Panc1 (cell line): ENCODE measurements at regions not wholly inside any gene's neighbourhood (a gene's known extent, or its start where the extent isn't known, plus 50 kb on each side); places are given as distances from the start of the nearest gene placed in this dataset.

Experiments
- ATAC-seq: fragments of 200-7000 bp; cut with Tn5 transposase; 2 replicates; pipeline ENCODE4 v1.9.1; 2020; ENCODE audit warnings: mild to moderate bottlenecking, moderate library complexity
- BruUV-seq: library from RNA; stranded (reverse); fragments of 400-500 nt; replicated peaks from 2 replicates; lab custom pipeline; 2021; lab: Mats Ljungman, UMichigan
- CTCF ChIA-PET: fragments of 300-600 bp; sonication (Branson Sonifier 250); formaldehyde crosslinking; loops from one replicate; lab custom pipeline; 2022; ENCODE audit warnings: antibody characterized with exemption; lab: Charles Lee
- POLR2A ChIA-PET: fragments of 300-600 bp; sonication (Branson Sonifier 250); formaldehyde crosslinking; loops from one replicate; lab custom pipeline; 2022; ENCODE audit warnings: antibody characterized with exemption; lab: Charles Lee
- DNase-seq: peaks from one replicate; pipeline ENCODE4 v3.0.0-alpha.2; 2010; ENCODE audit warnings: low read depth, low spot score
- H3K27ac ChIP-seq: 2 replicates; pipeline ENCODE4 v1.5.1; 2011; ENCODE audit warnings: mild to moderate bottlenecking, low read length, inconsistent platforms
- H3K27me3 ChIP-seq: fragments of 200-500 bp; sonication (Bioruptor generic); 2 replicates; pipeline ENCODE4 v1.6.0; 2014; ENCODE audit warnings: low read length, inconsistent platforms; ENCODE audit not compliant: control insufficient read depth, insufficient read depth
- H3K36me3 ChIP-seq: fragments of 200-500 bp; sonication (Bioruptor generic); 2 replicates; pipeline ENCODE4 v1.5.1; 2014; ENCODE audit warnings: inconsistent platforms, mild to moderate bottlenecking, low read length, moderate library complexity; ENCODE audit not compliant: control insufficient read depth, insufficient read depth
- H3K4me1 ChIP-seq: 2 replicates; pipeline ENCODE4 v1.5.1; 2011; ENCODE audit warnings: inconsistent platforms, mild to moderate bottlenecking, low read length, moderate library complexity; ENCODE audit not compliant: control insufficient read depth, insufficient read depth
- H3K4me3 ChIP-seq, 2 experiments: 2 replicates each; pipeline ENCODE4 v1.5.1; 2011 to 2012; ENCODE audit warnings: low read depth in 2 of 2, low read length in 2 of 2, mild to moderate bottlenecking in 2 of 2, inconsistent platforms in 1 of 2, moderate library complexity in 1 of 2
- H3K9me3 ChIP-seq: fragments of 200-500 bp; sonication (Bioruptor generic); 2 replicates; pipeline ENCODE4 v1.5.1; 2014; ENCODE audit warnings: low read depth, mild to moderate bottlenecking, inconsistent platforms, low read length, moderate library complexity; ENCODE audit not compliant: control insufficient read depth, insufficient read depth
- POLR2AphosphoS5 ChIP-seq: IDR thresholded peaks from 2 replicates; pipeline ENCODE4 v1.6.1; 2012; ENCODE audit warnings: mild to moderate bottlenecking, low read depth, low read length, moderate library complexity
- SIN3A ChIP-seq: IDR thresholded peaks from 2 replicates; pipeline ENCODE4 v1.6.1; 2012; ENCODE audit warnings: low read depth, mild to moderate bottlenecking, low read length, moderate library complexity, borderline replicate concordance; ENCODE audit not compliant: insufficient read depth
- TCF7L2 ChIP-seq: IDR thresholded peaks from 2 replicates; pipeline ENCODE4 v1.6.1; 2011; ENCODE audit warnings: mild to moderate bottlenecking, low read depth, low read length, inconsistent platforms
- in situ Hi-C: cut with HindIII; loops from 2 replicates; pipeline ENCODE4 v1.10.0; 2016; ENCODE audit warnings: low sequenced_read_pairs, low pct_unique_long_range_greater_than_20kb
- intact Hi-C: fragments of 100-400 bp; cut with micrococcal nuclease; formaldehyde crosslinking; loops from one replicate; pipeline ENCODE4 v1.10.0; 2022; ENCODE audit not compliant: unreplicated experiment
- TF ChIP-seq, protein P1 (sequence below), 2 experiments: IDR thresholded peaks; 2 replicates each; pipeline ENCODE4 v1.6.1; 2011 to 2012; ENCODE audit warnings: low read depth in 2 of 2, control low read depth in 1 of 2, low read length in 1 of 2, mild to moderate bottlenecking in 1 of 2, moderate library complexity in 1 of 2; ENCODE audit not compliant: insufficient read depth in 1 of 2
- TF ChIP-seq, protein P2 (sequence below): fragments of 450-650 bp; IDR thresholded peaks from 2 replicates; pipeline ENCODE4 v1.5.1; 2017; ENCODE audit warnings: mild to moderate bottlenecking

DNA sequence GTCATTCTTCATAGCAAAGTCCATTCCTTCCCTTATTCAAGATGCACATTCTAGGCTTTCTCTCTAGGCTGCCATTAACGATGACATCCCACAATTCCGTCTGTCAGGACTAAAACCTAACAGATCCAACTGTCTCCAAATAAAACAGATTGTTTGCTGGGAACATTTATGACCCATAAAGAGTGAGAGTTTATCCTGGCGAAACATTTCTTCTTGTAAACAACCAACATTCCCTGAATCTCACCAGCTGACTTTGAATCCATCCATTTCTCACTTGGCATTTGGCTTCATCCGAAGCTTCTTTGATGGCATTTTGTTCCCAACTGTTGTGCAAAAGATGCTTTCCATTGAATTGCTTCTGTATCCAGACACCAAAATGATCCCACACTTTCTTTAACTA lies 93.1 kb downstream of the OLIG3 start:
- CTCF ChIA-PET = no interaction called here
- POLR2A ChIA-PET = no interaction called here
- in situ Hi-C loops = no loop called here
- peaks cover 4% of the 10 kb centered on the region; the same call in 1 of the 2 replicates for H3K27me3 ChIP-seq
- TF ChIP-seq, protein P1, sequence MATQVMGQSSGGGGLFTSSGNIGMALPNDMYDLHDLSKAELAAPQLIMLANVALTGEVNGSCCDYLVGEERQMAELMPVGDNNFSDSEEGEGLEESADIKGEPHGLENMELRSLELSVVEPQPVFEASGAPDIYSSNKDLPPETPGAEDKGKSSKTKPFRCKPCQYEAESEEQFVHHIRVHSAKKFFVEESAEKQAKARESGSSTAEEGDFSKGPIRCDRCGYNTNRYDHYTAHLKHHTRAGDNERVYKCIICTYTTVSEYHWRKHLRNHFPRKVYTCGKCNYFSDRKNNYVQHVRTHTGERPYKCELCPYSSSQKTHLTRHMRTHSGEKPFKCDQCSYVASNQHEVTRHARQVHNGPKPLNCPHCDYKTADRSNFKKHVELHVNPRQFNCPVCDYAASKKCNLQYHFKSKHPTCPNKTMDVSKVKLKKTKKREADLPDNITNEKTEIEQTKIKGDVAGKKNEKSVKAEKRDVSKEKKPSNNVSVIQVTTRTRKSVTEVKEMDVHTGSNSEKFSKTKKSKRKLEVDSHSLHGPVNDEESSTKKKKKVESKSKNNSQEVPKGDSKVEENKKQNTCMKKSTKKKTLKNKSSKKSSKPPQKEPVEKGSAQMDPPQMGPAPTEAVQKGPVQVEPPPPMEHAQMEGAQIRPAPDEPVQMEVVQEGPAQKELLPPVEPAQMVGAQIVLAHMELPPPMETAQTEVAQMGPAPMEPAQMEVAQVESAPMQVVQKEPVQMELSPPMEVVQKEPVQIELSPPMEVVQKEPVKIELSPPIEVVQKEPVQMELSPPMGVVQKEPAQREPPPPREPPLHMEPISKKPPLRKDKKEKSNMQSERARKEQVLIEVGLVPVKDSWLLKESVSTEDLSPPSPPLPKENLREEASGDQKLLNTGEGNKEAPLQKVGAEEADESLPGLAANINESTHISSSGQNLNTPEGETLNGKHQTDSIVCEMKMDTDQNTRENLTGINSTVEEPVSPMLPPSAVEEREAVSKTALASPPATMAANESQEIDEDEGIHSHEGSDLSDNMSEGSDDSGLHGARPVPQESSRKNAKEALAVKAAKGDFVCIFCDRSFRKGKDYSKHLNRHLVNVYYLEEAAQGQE (IDR thresholded peaks at IDR 0.05; ENCODE audit: insufficient read depth in 1 of 2, low read depth in 2 of 2, low read length in 1 of 2) = no peak
- TF ChIP-seq SIN3A (no peak), TCF7L2 (no peak), POLR2AphosphoS5 (no peak)
- TF ChIP-seq, protein P2, sequence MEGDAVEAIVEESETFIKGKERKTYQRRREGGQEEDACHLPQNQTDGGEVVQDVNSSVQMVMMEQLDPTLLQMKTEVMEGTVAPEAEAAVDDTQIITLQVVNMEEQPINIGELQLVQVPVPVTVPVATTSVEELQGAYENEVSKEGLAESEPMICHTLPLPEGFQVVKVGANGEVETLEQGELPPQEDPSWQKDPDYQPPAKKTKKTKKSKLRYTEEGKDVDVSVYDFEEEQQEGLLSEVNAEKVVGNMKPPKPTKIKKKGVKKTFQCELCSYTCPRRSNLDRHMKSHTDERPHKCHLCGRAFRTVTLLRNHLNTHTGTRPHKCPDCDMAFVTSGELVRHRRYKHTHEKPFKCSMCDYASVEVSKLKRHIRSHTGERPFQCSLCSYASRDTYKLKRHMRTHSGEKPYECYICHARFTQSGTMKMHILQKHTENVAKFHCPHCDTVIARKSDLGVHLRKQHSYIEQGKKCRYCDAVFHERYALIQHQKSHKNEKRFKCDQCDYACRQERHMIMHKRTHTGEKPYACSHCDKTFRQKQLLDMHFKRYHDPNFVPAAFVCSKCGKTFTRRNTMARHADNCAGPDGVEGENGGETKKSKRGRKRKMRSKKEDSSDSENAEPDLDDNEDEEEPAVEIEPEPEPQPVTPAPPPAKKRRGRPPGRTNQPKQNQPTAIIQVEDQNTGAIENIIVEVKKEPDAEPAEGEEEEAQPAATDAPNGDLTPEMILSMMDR = no peak
- H3K36me3 ChIP-seq = no peaks in the 10 kb centered on the region
- H3K4me3 ChIP-seq = no peak overlapping the region
- H3K9me3 ChIP-seq = no peaks in the 10 kb centered on the region
- no peak for DNase-seq
- no peaks in the 10 kb centered on the region for H3K4me1 ChIP-seq
- ATAC-seq = no peak
- BruUV-seq = no TSS peak
- H3K27ac ChIP-seq = no peak overlapping the region
- intact Hi-C loops = no loop called here

DNA sequence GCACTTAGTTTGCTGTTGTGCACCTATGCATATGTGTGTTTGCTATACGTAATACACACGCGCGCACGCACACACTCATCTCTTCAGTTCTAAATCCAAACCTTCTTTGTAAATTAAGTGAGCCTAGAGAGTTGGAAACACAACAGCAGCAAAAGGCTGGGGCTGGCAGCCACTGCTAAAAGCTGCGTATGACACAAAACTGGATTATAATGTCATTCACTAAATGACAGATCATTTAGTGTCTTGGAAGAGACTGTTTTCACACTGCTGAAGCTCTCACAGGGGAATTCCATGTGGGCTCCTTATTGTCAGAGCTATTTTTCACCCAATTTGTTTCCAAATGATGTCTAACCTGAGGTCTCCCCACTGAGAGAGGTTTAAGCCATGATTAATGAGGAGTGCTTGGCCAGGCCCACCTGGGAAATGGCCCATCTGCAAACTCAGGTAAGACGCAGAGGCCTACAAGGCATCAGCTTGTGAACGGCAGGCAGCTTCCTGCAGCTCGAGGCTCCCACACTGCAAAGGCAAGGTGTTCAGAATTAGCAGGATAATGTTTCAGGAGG lies 94.2 kb downstream of the OLIG3 start:
- TF ChIP-seq SIN3A = no peak
- TF ChIP-seq, protein P1 (IDR thresholded peaks at IDR 0.05; ENCODE audit: insufficient read depth in 1 of 2, low read depth in 2 of 2, low read length in 1 of 2) = no peak
- no peak for TF ChIP-seq POLR2AphosphoS5
- TF ChIP-seq TCF7L2 = no peak
- TF ChIP-seq, protein P2 = no peak
- intact Hi-C loops (no loop called here), in situ Hi-C loops (no loop called here)
- no TSS peak for BruUV-seq
- ChIA-PET POLR2A (no interaction called here), CTCF (interaction anchor here (0.6 kb wide), 1 partner anchor 85 kb away, joined by 8 read pairs; no protein-coding TSS in a partner anchor)
- Histone ChIP-seq H3K4me1 (no peaks in the 10 kb centered on the region), H3K9me3 (no peaks in the 10 kb centered on the region), H3K27ac (no peak overlapping the region), H3K27me3 (no peaks in the 10 kb centered on the region), H3K36me3 (no peaks in the 10 kb centered on the region), H3K4me3 (no peak overlapping the region)
- no peak for DNase-seq
- ATAC-seq = no peak
